ENCODE measurements at regions not wholly inside any gene's neighbourhood (a gene's known extent, or its start where the extent isn't known, plus 50 kb on each side); places are given as distances from the start of the nearest gene placed in this dataset.
"Not testable (repeated sequence)": the region's sequence is repeated elsewhere in the genome, so short reads cannot be mapped to it uniquely, and the experiment has no call there.

- DNase-seq (no peak), ATAC-seq (no peak)
- no peak overlapping the region for H3K27ac ChIP-seq
- no peaks in the 10 kb centered on the region for H3K9me3 ChIP-seq
- H3K27me3 ChIP-seq = no peaks in the 10 kb centered on the region
- no peak overlapping the region for H3K4me3 ChIP-seq
- no peak for TF ChIP-seq POLR2A (IDR thresholded peaks at IDR 0.05)
- TF ChIP-seq, protein P1, sequence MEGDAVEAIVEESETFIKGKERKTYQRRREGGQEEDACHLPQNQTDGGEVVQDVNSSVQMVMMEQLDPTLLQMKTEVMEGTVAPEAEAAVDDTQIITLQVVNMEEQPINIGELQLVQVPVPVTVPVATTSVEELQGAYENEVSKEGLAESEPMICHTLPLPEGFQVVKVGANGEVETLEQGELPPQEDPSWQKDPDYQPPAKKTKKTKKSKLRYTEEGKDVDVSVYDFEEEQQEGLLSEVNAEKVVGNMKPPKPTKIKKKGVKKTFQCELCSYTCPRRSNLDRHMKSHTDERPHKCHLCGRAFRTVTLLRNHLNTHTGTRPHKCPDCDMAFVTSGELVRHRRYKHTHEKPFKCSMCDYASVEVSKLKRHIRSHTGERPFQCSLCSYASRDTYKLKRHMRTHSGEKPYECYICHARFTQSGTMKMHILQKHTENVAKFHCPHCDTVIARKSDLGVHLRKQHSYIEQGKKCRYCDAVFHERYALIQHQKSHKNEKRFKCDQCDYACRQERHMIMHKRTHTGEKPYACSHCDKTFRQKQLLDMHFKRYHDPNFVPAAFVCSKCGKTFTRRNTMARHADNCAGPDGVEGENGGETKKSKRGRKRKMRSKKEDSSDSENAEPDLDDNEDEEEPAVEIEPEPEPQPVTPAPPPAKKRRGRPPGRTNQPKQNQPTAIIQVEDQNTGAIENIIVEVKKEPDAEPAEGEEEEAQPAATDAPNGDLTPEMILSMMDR (IDR thresholded peaks at IDR 0.05 in 4 of 5, conservative IDR thresholded peaks at IDR 0.05 in 1 of 5) = no peak
- H3K4me1 ChIP-seq = no peaks in the 10 kb centered on the region
- no peaks in the 10 kb centered on the region for H3K36me3 ChIP-seq
- in situ Hi-C loops (cut with MboI; ENCODE audit: low sequenced_read_pairs in 4 of 4) = no loop called here
- intact Hi-C loops (cut with DNase I; ENCODE audit: low total_unique reads) = no loop called here
Observed at GRCh38 chrX:93404121-93404520, 269.3 kb downstream of the NAP1L3 start.

DNA sequence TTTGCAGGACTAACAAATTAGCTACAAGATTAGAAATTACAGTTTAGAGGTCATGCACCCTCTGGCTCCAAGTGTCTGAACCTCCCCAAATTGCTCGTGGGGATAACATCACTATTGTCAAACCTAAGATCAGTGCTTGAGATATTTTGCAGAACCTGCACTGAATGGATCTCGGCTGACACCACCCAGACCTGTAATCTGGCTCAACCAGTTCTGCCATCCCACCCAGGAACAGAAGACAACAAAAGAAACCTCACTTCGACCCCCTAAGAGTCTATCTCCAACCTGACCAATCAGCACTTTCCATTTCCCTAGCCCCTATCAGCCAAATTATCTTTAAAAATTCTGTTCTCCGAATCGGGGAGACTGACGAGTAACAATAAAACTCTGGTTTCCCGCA lies 318.7 kb downstream of the NAP1L3 start:
- Histone ChIP-seq H3K27me3 (no peaks in the 10 kb centered on the region), H3K4me1 (no peaks in the 10 kb centered on the region), H3K36me3 (no peaks in the 10 kb centered on the region), H3K4me3 (no peak overlapping the region), H3K9me3 (no peaks in the 10 kb centered on the region), H3K27ac (no peak overlapping the region)
- DNase-seq (no peak), ATAC-seq (no peak)
- in situ Hi-C loops (cut with MboI; ENCODE audit: low sequenced_read_pairs in 4 of 4) = no loop called here
- intact Hi-C loops (cut with DNase I; ENCODE audit: low total_unique reads) = no loop called here
- no peak for TF ChIP-seq POLR2A (IDR thresholded peaks at IDR 0.05)
- TF ChIP-seq, protein P1 (IDR thresholded peaks at IDR 0.05 in 4 of 5, conservative IDR thresholded peaks at IDR 0.05 in 1 of 5) = no peak

GRCh38 chrX:93346309-93346708 lies 327.1 kb downstream of the NAP1L3 start:
- intact Hi-C loops (cut with DNase I; ENCODE audit: low total_unique reads) (no loop called here), in situ Hi-C loops (cut with MboI; ENCODE audit: low sequenced_read_pairs in 4 of 4) (no loop called here)
- no peak overlapping the region for H3K4me3 ChIP-seq
- no peaks in the 10 kb centered on the region for H3K36me3 ChIP-seq
- ATAC-seq (no peak), DNase-seq (no peak)
- TF ChIP-seq, protein P1 (IDR thresholded peaks at IDR 0.05 in 4 of 5, conservative IDR thresholded peaks at IDR 0.05 in 1 of 5) = no peak
- TF ChIP-seq POLR2A (IDR thresholded peaks at IDR 0.05) = no peak
- H3K27ac ChIP-seq = no peak overlapping the region
- no peaks in the 10 kb centered on the region for H3K9me3 ChIP-seq
- no peaks in the 10 kb centered on the region for H3K4me1 ChIP-seq
- no peaks in the 10 kb centered on the region for H3K27me3 ChIP-seq

- intact Hi-C loops (cut with DNase I; ENCODE audit: low total_unique reads); H3K27ac ChIP-seq; H3K27me3 ChIP-seq; H3K4me1 ChIP-seq; DNase-seq; in situ Hi-C loops (cut with MboI; ENCODE audit: low sequenced_read_pairs in 4 of 4); H3K4me3 ChIP-seq; ATAC-seq; H3K9me3 ChIP-seq; H3K36me3 ChIP-seq: not testable (repeated sequence)
Observed at GRCh38 chrX:93344287-93344686, 329.1 kb downstream of the NAP1L3 start.

DNA sequence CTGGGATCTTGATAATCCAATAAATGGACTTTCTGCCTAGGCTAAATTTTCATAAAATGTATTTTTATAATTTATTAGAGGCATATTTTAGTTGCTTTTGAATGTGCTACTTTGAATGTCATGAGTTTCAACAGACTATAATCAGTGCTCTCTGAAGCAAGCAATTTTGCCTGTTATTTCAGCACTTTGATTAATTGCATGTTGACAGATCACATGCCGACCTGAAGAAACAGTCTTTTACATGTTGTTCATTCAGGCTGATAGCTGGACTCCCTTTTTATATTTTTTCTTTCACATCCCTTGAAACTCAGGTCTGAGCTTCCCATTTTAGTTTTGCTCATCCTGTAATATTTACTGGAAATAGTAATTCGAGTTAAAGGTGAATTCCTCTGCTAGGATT lies 341.0 kb downstream of the NAP1L3 start:
- no peaks in the 10 kb centered on the region for H3K36me3 ChIP-seq
- no peaks in the 10 kb centered on the region for H3K9me3 ChIP-seq
- in situ Hi-C loops (cut with MboI; ENCODE audit: low sequenced_read_pairs in 4 of 4) = no loop called here
- peaks cover 0 to 2% (median 0%) of the 10 kb centered on the region in 3 donors for H3K27me3 ChIP-seq
- no peak overlapping the region for H3K27ac ChIP-seq
- H3K4me3 ChIP-seq = no peak overlapping the region
- H3K4me1 ChIP-seq = no peaks in the 10 kb centered on the region
- DNase-seq = no peak
- ATAC-seq = no peak
- TF ChIP-seq, protein P1 (IDR thresholded peaks at IDR 0.05 in 4 of 5, conservative IDR thresholded peaks at IDR 0.05 in 1 of 5) = no peak
- TF ChIP-seq POLR2A (IDR thresholded peaks at IDR 0.05) = no peak
- intact Hi-C loops (cut with DNase I; ENCODE audit: low total_unique reads) = no loop called here

All from gastrocnemius medialis (tissue), 4 donors.